ENCODE measurements at regions not wholly inside any gene's neighbourhood (a gene's known extent, or its start where the extent isn't known, plus 50 kb on each side); places are given as distances from the start of the nearest gene placed in this dataset.
"Not testable (repeated sequence)": the region's sequence is repeated elsewhere in the genome, so short reads cannot be mapped to it uniquely, and the experiment has no call there.

DNA sequence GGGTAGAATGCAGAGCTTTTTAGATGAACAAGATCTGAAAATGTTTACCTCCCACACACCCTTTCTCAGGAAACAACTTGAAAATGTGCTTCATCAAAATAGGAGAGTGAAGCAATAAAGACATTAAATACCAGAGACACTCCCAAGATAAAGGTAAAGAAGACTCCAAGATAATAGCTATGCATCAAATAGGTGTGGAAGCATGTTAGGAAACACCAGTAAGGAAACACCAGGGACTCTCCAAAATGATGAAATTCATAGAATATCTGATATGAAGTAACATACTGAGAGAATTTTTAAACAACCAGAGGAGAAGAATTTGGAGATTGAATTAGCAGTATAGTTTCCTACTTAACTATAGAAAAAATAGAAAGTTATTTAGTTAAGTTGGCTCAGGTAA lies 57.0 kb downstream of the OR10A6 start:
- in situ Hi-C loops (cut with HindIII; ENCODE audit: low sequenced_read_pairs): no loop called here
- no peak for DNase-seq (ENCODE audit: low spot score)

DNA sequence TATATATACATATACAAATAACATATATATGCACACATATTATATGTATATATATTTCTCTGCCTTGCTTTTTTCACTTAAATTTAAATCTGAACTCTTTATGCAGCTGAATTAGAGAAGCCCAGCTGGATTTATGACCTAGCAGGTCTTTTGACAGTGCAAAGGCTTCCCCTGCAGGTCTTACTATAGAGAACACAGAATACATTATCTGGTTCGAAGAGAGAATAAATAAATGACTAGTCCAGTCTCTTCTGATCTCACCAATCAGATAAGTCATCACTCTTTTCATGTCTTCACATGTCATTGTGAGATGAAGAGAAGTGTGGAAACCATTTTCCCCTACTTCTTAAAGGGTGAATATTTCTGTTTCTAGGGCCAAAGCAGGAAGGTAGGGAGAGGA lies 58.2 kb downstream of the OR10A6 start:
- DNase-seq (ENCODE audit: low spot score): no peak
- in situ Hi-C loops (cut with HindIII; ENCODE audit: low sequenced_read_pairs): no loop called here

DNA sequence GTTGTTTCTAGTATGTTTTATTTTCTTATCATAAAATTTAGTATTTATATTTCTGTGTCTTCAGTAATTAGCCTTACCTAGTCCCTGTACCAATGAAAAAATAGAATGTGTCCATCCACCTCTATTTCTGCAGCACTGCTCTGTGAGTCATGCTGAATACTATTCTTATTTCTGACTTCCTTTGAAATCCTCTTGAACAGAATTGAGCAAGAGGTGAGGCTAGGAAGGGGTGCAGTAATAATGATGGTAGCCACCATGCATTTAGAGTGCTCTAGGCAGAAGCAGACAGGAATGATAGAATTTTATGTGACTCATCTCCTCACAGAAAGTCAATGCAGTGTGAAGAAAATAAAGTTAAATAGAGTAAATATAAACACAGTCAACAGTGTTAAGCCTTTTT lies 60.0 kb downstream of the OR10A6 start:
- in situ Hi-C loops (cut with HindIII; ENCODE audit: low sequenced_read_pairs): no loop called here
- DNase-seq (ENCODE audit: low spot score): no peak

DNA sequence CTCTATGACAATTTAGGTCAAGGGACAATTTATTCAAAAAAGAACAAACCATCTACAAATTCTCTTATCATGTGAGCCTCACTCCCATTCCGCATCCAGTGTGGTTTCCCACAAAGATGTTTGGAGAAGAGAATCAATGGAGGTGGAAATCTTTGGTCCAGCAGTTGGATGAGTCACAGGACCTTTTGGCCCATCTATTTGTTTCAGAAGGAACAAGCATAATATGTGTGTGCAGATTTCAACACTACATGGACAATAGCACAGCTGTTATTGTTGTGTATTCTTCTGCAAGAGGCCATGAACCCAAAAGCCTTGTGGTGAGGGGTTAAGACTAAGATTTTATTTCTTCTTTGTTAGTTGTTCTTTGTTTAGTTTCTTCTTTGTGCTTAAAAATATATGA lies 61.6 kb downstream of the OR10A6 start:
- no peak for DNase-seq (ENCODE audit: low spot score)
- in situ Hi-C loops (cut with HindIII; ENCODE audit: low sequenced_read_pairs): no loop called here

DNA sequence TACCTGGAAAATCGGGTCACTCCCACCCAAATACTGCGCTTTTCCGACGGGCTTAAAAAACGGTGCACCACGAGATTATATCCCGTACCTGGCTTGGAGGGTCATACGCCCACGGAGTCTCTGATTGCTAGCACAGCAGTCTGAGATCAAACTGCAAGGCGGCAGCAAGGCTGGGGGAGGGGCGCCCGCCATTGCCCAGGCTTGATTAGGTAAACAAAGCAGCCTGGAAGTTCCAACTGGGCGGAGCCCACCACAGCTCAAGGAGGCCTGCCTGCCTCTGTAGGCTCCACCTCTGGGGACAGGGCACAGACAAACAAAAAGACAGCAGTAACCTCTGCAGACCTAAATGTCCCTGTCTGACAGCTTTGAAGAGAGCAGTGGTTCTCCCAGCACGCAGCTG lies 64.5 kb upstream of the OR5P2 start:
- DNase-seq (ENCODE audit: low spot score): not testable (repeated sequence)

DNA sequence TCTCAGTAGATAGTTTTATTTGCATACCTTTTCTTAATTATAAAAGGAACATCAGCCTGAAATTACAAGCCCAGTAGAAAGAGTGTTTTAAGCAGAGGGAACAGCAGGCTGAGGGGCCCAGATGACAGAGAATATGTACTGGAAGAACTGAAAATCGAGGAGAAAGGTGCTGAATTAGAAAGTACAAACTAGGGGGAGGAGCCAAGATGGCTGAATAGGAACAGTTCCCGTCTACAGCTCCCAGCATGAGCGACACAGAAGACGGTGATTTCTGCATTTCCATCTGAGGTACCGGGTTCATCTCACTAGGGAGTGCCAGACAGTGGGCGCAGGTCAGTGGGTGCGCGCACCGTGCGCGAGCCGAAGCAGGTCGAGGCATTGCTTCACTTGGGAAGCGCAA lies 64.1 kb upstream of the OR5P2 start:
- DNase-seq (ENCODE audit: low spot score); in situ Hi-C loops (cut with HindIII; ENCODE audit: low sequenced_read_pairs): not testable (repeated sequence)

More for the DNA sequence above, 64.5 kb upstream of the OR5P2 start:
- in situ Hi-C loops (cut with HindIII; ENCODE audit: low sequenced_read_pairs): not testable (repeated sequence)

DNA sequence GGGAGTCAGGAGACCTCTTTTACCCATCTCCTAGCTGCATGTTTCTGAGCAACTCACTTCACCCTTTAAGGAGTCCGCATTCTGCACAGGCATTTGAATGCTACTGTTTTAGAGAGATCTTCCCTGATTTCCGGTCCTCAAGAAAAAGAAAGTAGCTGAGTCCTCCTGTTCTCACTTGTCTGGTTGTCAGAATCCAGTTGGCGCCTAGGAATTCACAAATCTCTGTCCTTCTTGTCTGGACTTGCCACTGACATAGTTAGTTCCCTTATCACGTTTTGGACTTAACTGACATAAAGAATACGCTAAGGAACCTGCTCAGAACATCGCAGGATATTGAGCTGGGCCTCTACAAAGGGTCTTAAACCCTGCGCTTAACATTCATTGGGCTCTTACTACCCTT lies 61.3 kb upstream of the OR5P2 start:
- no peak for DNase-seq (ENCODE audit: low spot score)
- in situ Hi-C loops (cut with HindIII; ENCODE audit: low sequenced_read_pairs): no loop called here

DNA sequence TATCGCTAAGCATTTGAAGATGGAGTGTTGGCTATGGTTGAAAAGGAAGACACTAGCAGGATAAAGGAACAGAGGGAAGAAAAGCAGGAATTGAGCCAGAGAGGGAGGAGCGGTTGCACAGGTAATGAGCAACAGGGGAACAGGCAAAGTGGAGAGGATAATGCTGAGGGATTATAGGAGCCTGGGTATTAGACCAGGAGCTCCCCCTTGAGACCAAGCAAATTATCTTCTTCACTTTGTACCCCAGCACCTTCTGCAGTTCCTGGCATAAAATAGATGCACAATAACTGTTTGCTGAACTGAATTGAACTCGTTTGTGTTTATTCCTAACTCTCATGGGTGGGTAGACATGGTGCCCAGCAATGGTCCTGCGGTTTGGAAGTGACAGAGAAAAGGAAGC lies 54.6 kb upstream of the OR5P2 start:
- in situ Hi-C loops (cut with HindIII; ENCODE audit: low sequenced_read_pairs): no loop called here
- peak; percentile 19 for DNase-seq (ENCODE audit: low spot score)

DNA sequence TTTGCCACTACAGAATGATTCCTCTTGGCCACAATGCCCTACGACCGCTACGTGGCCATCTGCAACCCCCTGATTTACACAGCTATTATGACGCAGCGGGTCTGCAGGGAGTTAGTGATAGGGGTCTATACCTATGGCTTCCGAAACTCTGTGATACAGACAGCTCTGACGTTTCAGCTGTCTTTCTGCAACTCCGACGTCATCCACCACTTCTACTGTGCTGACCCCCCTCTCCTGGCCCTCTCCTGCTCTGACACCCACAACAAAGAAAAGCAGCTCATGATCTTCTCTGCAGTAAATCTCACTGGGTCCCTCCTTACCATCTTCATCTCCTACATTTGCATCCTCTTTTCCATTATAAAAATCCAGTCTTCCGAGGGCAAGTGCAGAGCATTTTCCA lies 52.3 kb upstream of the OR5P2 start:
- DNase-seq (ENCODE audit: low spot score): no peak
- in situ Hi-C loops (cut with HindIII; ENCODE audit: low sequenced_read_pairs): no loop called here
